RWPE2 (cell line): ENCODE measurements at regions not wholly inside any gene's neighbourhood (a gene's known extent, or its start where the extent isn't known, plus 50 kb on each side); places are given as distances from the start of the nearest gene placed in this dataset.

Experiments
- ATAC-seq: fragments of 200-7000 bp; cut with Tn5 transposase; 3 replicates; pipeline ENCODE4 v1.9.1; 2021; ENCODE audit warnings: low read depth
- DNase-seq: peaks from one replicate; pipeline ENCODE4 v3.0.0-alpha.2; 2020; ENCODE audit warnings: low spot score
- H3K27ac ChIP-seq: fragments of 450-650 bp; 2 replicates; pipeline ENCODE4 v1.5.1; 2017; ENCODE audit warnings: mild to moderate bottlenecking; ENCODE audit not compliant: poor library complexity, severe bottlenecking
- H3K27me3 ChIP-seq: fragments of 250-450 bp; sonication (Bioruptor Pico); 2 replicates; pipeline ENCODE4 v1.5.1; 2021; ENCODE audit warnings: mild to moderate bottlenecking, moderate library complexity; ENCODE audit not compliant: insufficient read depth, poor library complexity, severe bottlenecking
- H3K36me3 ChIP-seq: fragments of 250-450 bp; sonication (Bioruptor Pico); 2 replicates; pipeline ENCODE4 v1.5.1; 2020; ENCODE audit warnings: low read depth, mild to moderate bottlenecking, moderate library complexity
- H3K4me1 ChIP-seq: fragments of 250-450 bp; sonication (Bioruptor Pico); 2 replicates; pipeline ENCODE4 v1.5.1; 2021; ENCODE audit warnings: mild to moderate bottlenecking, moderate library complexity; ENCODE audit not compliant: insufficient read depth, poor library complexity, severe bottlenecking
- H3K4me3 ChIP-seq: fragments of 250-450 bp; sonication (Bioruptor Pico); 2 replicates; pipeline ENCODE4 v1.5.1; 2021; ENCODE audit warnings: mild to moderate bottlenecking, moderate library complexity; ENCODE audit not compliant: severe bottlenecking
- H3K9me3 ChIP-seq: fragments of 250-450 bp; sonication (Bioruptor Pico); 2 replicates; pipeline ENCODE4 v1.5.1; 2021; ENCODE audit warnings: mild to moderate bottlenecking, moderate library complexity; ENCODE audit not compliant: severe bottlenecking
- TF ChIP-seq, protein P1 (sequence below): fragments of 450-650 bp; IDR thresholded peaks from one replicate; pipeline ENCODE4 v1.5.1; 2017; ENCODE audit warnings: mild to moderate bottlenecking, moderate library complexity; ENCODE audit not compliant: poor library complexity, severe bottlenecking

DNA sequence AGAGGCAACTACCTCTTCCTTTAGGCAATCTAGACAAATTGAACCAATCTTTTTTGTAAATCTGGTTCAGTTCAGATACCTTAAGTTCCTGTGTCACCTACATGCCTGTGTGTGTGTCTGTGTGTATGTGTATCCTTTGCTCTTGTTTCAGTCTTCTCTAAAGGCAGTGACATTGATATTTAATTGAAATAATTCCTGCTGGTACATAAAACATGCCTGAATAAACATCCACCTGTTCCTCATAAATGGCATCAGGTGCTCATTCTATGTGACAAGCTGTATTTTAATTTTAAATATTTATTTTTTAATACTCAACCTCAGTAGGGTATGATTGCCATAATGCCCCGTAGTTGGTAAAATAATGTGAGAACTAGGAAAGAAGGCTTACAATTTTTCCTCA lies 1606.4 kb upstream of the PRR20A start:
- Histone ChIP-seq H3K4me1 (no peaks in the 10 kb centered on the region), H3K27me3 (no peaks in the 10 kb centered on the region), H3K36me3 (no peaks in the 10 kb centered on the region), H3K9me3 (no peaks in the 10 kb centered on the region), H3K4me3 (no peak overlapping the region), H3K27ac (no peak overlapping the region)
- TF ChIP-seq, protein P1, sequence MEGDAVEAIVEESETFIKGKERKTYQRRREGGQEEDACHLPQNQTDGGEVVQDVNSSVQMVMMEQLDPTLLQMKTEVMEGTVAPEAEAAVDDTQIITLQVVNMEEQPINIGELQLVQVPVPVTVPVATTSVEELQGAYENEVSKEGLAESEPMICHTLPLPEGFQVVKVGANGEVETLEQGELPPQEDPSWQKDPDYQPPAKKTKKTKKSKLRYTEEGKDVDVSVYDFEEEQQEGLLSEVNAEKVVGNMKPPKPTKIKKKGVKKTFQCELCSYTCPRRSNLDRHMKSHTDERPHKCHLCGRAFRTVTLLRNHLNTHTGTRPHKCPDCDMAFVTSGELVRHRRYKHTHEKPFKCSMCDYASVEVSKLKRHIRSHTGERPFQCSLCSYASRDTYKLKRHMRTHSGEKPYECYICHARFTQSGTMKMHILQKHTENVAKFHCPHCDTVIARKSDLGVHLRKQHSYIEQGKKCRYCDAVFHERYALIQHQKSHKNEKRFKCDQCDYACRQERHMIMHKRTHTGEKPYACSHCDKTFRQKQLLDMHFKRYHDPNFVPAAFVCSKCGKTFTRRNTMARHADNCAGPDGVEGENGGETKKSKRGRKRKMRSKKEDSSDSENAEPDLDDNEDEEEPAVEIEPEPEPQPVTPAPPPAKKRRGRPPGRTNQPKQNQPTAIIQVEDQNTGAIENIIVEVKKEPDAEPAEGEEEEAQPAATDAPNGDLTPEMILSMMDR: no peak
- ATAC-seq (no peak), DNase-seq (no peak)

DNA sequence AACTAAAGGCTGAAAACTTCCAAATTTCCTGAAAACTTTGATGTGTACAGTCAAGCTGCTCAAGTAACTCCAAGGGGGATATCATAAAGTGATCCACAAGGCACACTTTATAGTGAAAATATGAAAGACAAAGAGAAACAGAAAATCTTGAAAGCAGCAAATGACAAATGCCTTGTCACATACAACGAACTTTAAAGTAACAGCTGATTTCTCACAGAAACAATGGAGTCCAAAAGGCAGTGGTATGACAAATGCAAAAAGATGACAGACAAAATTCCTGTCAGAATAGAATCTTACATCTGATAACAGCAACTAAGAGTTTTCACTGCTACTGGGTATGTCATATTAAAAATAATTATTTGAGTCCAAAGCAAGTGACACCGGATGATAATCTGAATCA lies 1602.3 kb upstream of the PRR20A start:
- DNase-seq (no peak), ATAC-seq (no peak)
- H3K36me3 ChIP-seq: no peaks in the 10 kb centered on the region
- H3K27me3 ChIP-seq: peaks cover 3% of the 10 kb centered on the region
- H3K4me3 ChIP-seq: no peak overlapping the region
- H3K4me1 ChIP-seq: no peaks in the 10 kb centered on the region
- TF ChIP-seq, protein P1: no peak
- H3K9me3 ChIP-seq: no peaks in the 10 kb centered on the region
- no peak overlapping the region for H3K27ac ChIP-seq

DNA sequence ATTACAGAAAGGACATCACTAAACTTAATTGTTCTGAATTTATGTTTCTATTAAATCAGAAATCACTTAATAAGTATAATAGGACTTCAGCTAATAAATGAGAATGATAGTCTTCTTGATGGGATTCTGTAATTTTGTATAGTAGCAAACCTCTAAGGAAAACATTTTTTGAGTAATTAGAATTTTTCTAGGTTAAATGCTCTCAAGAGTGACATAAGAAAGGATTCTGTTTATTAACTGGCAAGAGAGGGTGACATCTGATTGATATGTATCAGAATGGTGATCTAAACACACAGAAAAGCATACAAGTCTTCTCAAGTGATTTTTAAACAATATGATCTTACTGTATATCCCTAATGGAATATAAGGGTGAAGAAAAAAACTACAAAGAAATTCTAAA lies 1597.7 kb upstream of the PRR20A start:
- TF ChIP-seq, protein P1: no peak
- peaks cover 3% of the 10 kb centered on the region for H3K27me3 ChIP-seq
- H3K9me3 ChIP-seq: no peaks in the 10 kb centered on the region

GRCh38 chr13:55550624-55551023 lies 1590.1 kb upstream of the PRR20A start:
- Histone ChIP-seq H3K4me3 (no peak overlapping the region), H3K36me3 (no peaks in the 10 kb centered on the region), H3K27ac (no peak overlapping the region), H3K9me3 (no peaks in the 10 kb centered on the region), H3K27me3 (no peaks in the 10 kb centered on the region), H3K4me1 (no peaks in the 10 kb centered on the region)
- TF ChIP-seq, protein P1: no peak
- ATAC-seq (no peak), DNase-seq (no peak)

More for the DNA sequence above, 1597.7 kb upstream of the PRR20A start:
- Histone ChIP-seq H3K36me3 (no peaks in the 10 kb centered on the region), H3K27ac (no peak overlapping the region), H3K4me1 (no peaks in the 10 kb centered on the region), H3K4me3 (no peak overlapping the region)
- DNase-seq (no peak), ATAC-seq (no peak)

DNA sequence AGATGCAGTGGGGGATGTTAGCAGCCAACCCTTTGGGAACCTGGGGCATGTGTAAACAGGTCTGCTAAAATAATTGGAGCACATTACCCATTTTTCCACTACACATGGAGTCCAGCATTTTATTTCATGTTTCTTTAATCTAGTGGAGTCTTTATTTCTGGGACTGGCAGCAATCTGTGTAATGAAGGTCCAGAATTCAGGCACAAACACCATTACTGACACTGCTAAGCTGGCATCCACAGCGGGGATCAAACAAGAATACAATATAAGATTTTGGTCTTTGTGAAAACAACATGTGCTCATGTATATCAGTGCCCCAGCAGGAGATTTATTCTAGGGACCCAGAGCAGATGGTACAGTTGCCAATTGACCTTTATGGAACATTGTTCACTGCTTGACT lies 1587.0 kb upstream of the PRR20A start:
- Histone ChIP-seq H3K9me3 (no peaks in the 10 kb centered on the region), H3K4me1 (no peaks in the 10 kb centered on the region), H3K36me3 (no peaks in the 10 kb centered on the region), H3K27ac (no peak overlapping the region), H3K4me3 (no peak overlapping the region), H3K27me3 (no peaks in the 10 kb centered on the region)
- ATAC-seq: no peak
- TF ChIP-seq, protein P1: no peak
- no peak for DNase-seq
